Natural killer cell (primary cell): ENCODE measurements at regions not wholly inside any gene's neighbourhood (a gene's known extent, or its start where the extent isn't known, plus 50 kb on each side); places are given as distances from the start of the nearest gene placed in this dataset.

Experiments
- ATAC-seq, 3 donors: fragments of 150-1000 bp in 2 of 3; fragments of 200-7000 bp in 1 of 3; cut with Tn5 transposase; 1 replicate in 1 of 3; 2 replicates in 2 of 3; pipeline ENCODE4 v1.10.0; 2021; ENCODE audit warnings: mild to moderate bottlenecking in 2 of 3, moderate library complexity in 2 of 3
- DNase-seq, 2 donors: peaks; one replicate each; pipeline versions ENCODE4 v3.0.0 to v3.0.0-alpha.2; 2013 to 2021; ENCODE audit warnings: mixed read lengths in 1 of 2
- H3K27ac ChIP-seq: one replicate; pipeline ENCODE4 v1.5.1; 2013; ENCODE audit warnings: mild to moderate bottlenecking, low read length
- H3K27me3 ChIP-seq: one replicate; pipeline ENCODE4 v1.6.1; 2013; ENCODE audit warnings: low read length; ENCODE audit not compliant: control insufficient read depth, insufficient read depth
- H3K36me3 ChIP-seq: one replicate; pipeline ENCODE4 v1.6.1; 2013; ENCODE audit warnings: low read length; ENCODE audit not compliant: control insufficient read depth, insufficient read depth
- H3K4me1 ChIP-seq: one replicate; pipeline ENCODE4 v1.6.1; 2013; ENCODE audit warnings: low read length; ENCODE audit not compliant: control insufficient read depth, insufficient read depth
- H3K4me3 ChIP-seq: one replicate; pipeline ENCODE4 v1.5.1; 2013; ENCODE audit warnings: low read length
- H3K9me3 ChIP-seq: one replicate; pipeline ENCODE4 v1.6.1; 2013; ENCODE audit warnings: low read length; ENCODE audit not compliant: control insufficient read depth, insufficient read depth
- H3K27ac Mint-ChIP-seq, 2 donors: one replicate each; pipeline ENCODE4 v1.8.0; 2022; ENCODE audit warnings: mild to moderate bottlenecking in 2 of 2, mixed read lengths in 2 of 2, moderate library complexity in 1 of 2
- H3K27me3 Mint-ChIP-seq, 2 donors: one replicate each; pipeline ENCODE4 v1.8.0; 2022; ENCODE audit warnings: low read depth in 2 of 2, mixed read lengths in 2 of 2
- H3K36me3 Mint-ChIP-seq: one replicate; pipeline ENCODE4 v1.8.0; 2022; ENCODE audit warnings: mixed read lengths
- H3K4me1 Mint-ChIP-seq, 2 donors: one replicate each; pipeline ENCODE4 v1.8.0; 2022; ENCODE audit warnings: mixed read lengths in 2 of 2
- H3K4me3 Mint-ChIP-seq: one replicate; pipeline ENCODE4 v1.8.0; 2022; ENCODE audit warnings: mild to moderate bottlenecking, moderate library complexity, mixed read lengths
- H3K9me3 Mint-ChIP-seq, 2 donors: one replicate each; pipeline ENCODE4 v1.8.0; 2022; ENCODE audit warnings: mixed read lengths in 2 of 2
- WGBS: methylation state at CpG from one replicate; pipeline ENCODE4 v1.1.7; 2013; ENCODE audit warnings: missing lambda C conversion rate; ENCODE audit not compliant: insufficient coverage; 5-methylcytosine and 5-hydroxymethylcytosine counted together
- intact Hi-C: fragments of 100-400 bp; cut with micrococcal nuclease; formaldehyde crosslinking; loops from one replicate; pipeline ENCODE4 v1.14.2; 2022
- TF ChIP-seq, protein P1 (sequence below): fragments of 200-600 bp; IDR thresholded peaks from one replicate; pipeline ENCODE4 v1.8.0; 2022; ENCODE audit warnings: antibody characterized with exemption

DNA sequence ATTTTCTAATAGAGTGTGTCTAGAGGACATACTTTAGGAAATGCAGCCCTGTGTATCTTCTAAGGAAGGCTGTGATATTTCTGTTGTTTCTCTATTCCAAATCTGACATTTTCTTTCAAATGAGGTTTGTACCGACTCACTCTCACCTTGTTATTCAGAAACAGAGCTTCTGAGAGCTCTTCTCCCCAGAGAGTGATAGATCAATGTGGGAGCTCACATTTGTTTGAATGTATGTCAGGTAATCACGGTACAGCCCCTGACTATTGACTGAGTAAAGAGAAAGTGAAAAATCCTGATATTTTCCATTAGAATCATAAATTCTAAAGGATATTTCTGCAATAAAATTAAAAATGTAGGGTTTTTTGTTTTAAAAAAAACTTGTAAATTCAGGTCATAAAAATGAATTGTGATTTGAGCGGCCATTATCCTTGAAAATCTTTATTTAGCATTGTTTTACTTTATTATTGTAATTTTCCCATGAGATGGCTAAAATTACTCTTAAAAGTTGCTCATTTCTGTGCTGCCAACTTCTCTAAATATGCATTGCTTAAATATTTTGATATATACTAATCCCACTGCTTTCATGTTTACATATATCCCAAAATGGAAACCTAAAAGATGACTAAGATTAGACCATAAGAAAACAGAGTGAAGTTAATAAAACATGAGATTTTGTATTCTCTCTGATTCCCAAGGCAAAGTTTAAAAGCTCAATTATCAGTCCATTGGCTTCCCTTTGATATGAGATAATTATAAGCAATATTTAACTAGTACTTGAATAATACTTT is 1226.8 kb upstream of the CITED2 start:
- no peak overlapping the region for H3K4me3 Mint-ChIP-seq
- Histone ChIP-seq H3K27me3 (no peaks in the 10 kb centered on the region), H3K36me3 (no peaks in the 10 kb centered on the region), H3K4me3 (no peak overlapping the region), H3K4me1 (no peaks in the 10 kb centered on the region), H3K9me3 (no peaks in the 10 kb centered on the region), H3K27ac (no peak overlapping the region)
- no peak overlapping the region for H3K27ac Mint-ChIP-seq
- DNase-seq (no peak), ATAC-seq (no peak)
- H3K27me3 Mint-ChIP-seq: no peaks in the 10 kb centered on the region
- no peaks in the 10 kb centered on the region for H3K36me3 Mint-ChIP-seq
- TF ChIP-seq, protein P1, sequence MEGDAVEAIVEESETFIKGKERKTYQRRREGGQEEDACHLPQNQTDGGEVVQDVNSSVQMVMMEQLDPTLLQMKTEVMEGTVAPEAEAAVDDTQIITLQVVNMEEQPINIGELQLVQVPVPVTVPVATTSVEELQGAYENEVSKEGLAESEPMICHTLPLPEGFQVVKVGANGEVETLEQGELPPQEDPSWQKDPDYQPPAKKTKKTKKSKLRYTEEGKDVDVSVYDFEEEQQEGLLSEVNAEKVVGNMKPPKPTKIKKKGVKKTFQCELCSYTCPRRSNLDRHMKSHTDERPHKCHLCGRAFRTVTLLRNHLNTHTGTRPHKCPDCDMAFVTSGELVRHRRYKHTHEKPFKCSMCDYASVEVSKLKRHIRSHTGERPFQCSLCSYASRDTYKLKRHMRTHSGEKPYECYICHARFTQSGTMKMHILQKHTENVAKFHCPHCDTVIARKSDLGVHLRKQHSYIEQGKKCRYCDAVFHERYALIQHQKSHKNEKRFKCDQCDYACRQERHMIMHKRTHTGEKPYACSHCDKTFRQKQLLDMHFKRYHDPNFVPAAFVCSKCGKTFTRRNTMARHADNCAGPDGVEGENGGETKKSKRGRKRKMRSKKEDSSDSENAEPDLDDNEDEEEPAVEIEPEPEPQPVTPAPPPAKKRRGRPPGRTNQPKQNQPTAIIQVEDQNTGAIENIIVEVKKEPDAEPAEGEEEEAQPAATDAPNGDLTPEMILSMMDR: no peak
- H3K9me3 Mint-ChIP-seq: peaks cover 3 to 12% of the 10 kb centered on the region in 2 donors
- 60% methylated on average over 1 of the region's 3 CpGs for WGBS
- intact Hi-C loops: no loop called here
- no peaks in the 10 kb centered on the region for H3K4me1 Mint-ChIP-seq

DNA sequence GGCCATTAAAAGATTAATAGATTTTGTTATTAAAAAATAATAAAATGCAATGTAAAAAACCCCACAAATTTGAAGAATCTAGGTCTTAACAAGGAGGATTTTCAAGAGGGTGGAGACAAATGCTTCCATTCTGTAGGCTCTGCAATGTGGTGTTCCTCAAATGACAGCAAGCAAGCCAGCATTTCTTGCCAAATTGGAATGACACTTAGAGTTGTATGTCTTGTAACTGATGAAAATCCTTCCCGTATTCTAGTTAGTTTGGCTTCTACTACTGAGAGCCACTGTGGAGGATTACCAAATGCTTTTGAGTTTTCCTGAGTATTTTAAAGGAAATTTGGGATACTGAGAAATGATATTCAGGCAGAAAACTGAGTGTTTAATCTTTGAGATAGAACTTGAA is 1225.5 kb upstream of the CITED2 start:
- peaks cover 5 to 12% of the 10 kb centered on the region in 2 donors for H3K9me3 Mint-ChIP-seq
- intact Hi-C loops: no loop called here
- DNase-seq: no peak
- Histone ChIP-seq H3K36me3 (no peaks in the 10 kb centered on the region), H3K4me1 (no peaks in the 10 kb centered on the region), H3K9me3 (no peaks in the 10 kb centered on the region), H3K27ac (no peak overlapping the region), H3K27me3 (no peaks in the 10 kb centered on the region), H3K4me3 (no peak overlapping the region)
- ATAC-seq: no peak
- H3K4me3 Mint-ChIP-seq: no peak overlapping the region
- H3K4me1 Mint-ChIP-seq: no peaks in the 10 kb centered on the region
- H3K27ac Mint-ChIP-seq: no peak overlapping the region
- no peaks in the 10 kb centered on the region for H3K27me3 Mint-ChIP-seq
- TF ChIP-seq, protein P1: no peak
- 100% methylated on average over 1 of the region's 1 CpG for WGBS
- no peaks in the 10 kb centered on the region for H3K36me3 Mint-ChIP-seq

DNA sequence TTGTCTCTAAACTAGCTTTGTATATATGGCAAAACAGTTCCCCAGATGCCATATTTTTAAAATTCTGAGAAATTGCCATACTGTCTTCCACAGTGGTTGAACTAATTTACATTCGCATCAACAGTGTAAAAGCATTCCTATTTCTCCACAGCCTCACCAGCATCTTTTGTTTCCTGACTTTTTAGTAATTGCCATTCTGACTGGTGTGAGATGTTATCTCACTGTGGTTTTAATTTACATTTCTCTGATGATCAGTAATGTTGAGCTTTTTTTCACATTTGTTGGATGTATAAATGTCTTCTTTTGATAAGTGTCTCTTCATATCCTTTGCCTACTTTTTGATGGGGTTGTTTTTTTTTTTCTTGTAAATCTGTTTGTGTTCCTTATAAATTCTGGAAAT is 1222.7 kb upstream of the CITED2 start:
- TF ChIP-seq, protein P1: no peak
- no peaks in the 10 kb centered on the region for H3K4me1 ChIP-seq
- no peak for DNase-seq
- no peaks in the 10 kb centered on the region for H3K9me3 ChIP-seq
- no peaks in the 10 kb centered on the region for H3K36me3 ChIP-seq
- H3K27ac ChIP-seq: no peak overlapping the region
- Mint-ChIP-seq H3K27ac (no peak overlapping the region), H3K4me3 (no peak overlapping the region), H3K4me1 (no peaks in the 10 kb centered on the region), H3K9me3 (peaks cover 5 to 8% of the 10 kb centered on the region in 2 donors), H3K36me3 (no peaks in the 10 kb centered on the region), H3K27me3 (no peaks in the 10 kb centered on the region)
- no CpG with 5 or more reads among the region's 1 CpG for WGBS
- H3K4me3 ChIP-seq: no peak overlapping the region
- intact Hi-C loops: no loop called here
- ATAC-seq: no peak
- no peaks in the 10 kb centered on the region for H3K27me3 ChIP-seq

DNA sequence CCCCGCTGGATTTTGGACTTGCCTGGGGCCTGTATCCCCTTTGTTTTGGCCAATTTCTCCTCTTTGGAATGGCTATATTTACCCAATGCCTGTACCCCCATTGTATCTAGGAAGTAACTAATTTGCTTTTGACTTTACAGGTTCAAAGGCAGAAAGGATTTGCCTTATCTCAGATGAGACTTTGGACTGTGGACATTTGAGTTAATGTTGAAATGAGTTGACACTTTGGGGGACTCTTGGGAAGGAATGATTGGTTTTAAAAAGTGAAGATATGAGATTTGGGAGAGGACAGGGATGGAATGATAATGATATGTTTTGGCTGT is 1220.3 kb upstream of the CITED2 start:
- H3K27ac ChIP-seq: no peak overlapping the region
- Mint-ChIP-seq H3K36me3 (no peaks in the 10 kb centered on the region), H3K27ac (no peak overlapping the region), H3K27me3 (no peaks in the 10 kb centered on the region), H3K4me3 (no peak overlapping the region), H3K9me3 (peaks cover 0 to 5% of the 10 kb centered on the region in 2 donors), H3K4me1 (no peaks in the 10 kb centered on the region)
- no peak overlapping the region for H3K4me3 ChIP-seq
- 69% methylated on average over 1 of the region's 1 CpG for WGBS
- TF ChIP-seq, protein P1: no peak
- ATAC-seq (no peak), DNase-seq (no peak)
- no peaks in the 10 kb centered on the region for H3K27me3 ChIP-seq
- no peaks in the 10 kb centered on the region for H3K9me3 ChIP-seq
- intact Hi-C loops: no loop called here
- no peaks in the 10 kb centered on the region for H3K4me1 ChIP-seq
- no peaks in the 10 kb centered on the region for H3K36me3 ChIP-seq
